HG03280 (cell line): ENCODE measurements at regions not wholly inside any gene's neighbourhood (a gene's known extent, or its start where the extent isn't known, plus 50 kb on each side); places are given as distances from the start of the nearest gene placed in this dataset.

Source experiments
- ATAC-seq: cut with Tn5 transposase; IDR thresholded peaks from one replicate; pipeline ENCODE4 v1.9.1; 2021; ENCODE audit warnings: mild to moderate bottlenecking, moderate library complexity; ENCODE audit not compliant: unreplicated experiment

- no peak for ATAC-seq
These were observed 408.4 kb upstream of the SALL3 start for GRCh38 chr18:78571063-78571785.

- ATAC-seq = no peak
These were observed 407.7 kb upstream of the SALL3 start for GRCh38 chr18:78571831-78572347.

- ATAC-seq = no peak
These were observed 405.8 kb upstream of the SALL3 start for GRCh38 chr18:78573773-78574172.

- no peak for ATAC-seq
These were observed 402.7 kb upstream of the SALL3 start for GRCh38 chr18:78576967-78577366.

- ATAC-seq = no peak
These were observed 400.2 kb upstream of the SALL3 start for GRCh38 chr18:78579449-78579848.

GRCh38 chr18:78579854-78580577, 399.6 kb upstream of the SALL3 start:
- no peak for ATAC-seq

GRCh38 chr18:78580835-78581339, 398.7 kb upstream of the SALL3 start:
- no peak for ATAC-seq

- ATAC-seq = no peak
These were observed 397.4 kb upstream of the SALL3 start for GRCh38 chr18:78582181-78582709.

- ATAC-seq = no peak
These were observed 396.5 kb upstream of the SALL3 start for GRCh38 chr18:78582898-78583738.

GRCh38 chr18:78583739-78584458, 395.7 kb upstream of the SALL3 start:
- no peak for ATAC-seq

GRCh38 chr18:78584459-78585022, 395.1 kb upstream of the SALL3 start:
- no peak for ATAC-seq

- ATAC-seq = no peak
These were observed 393.0 kb upstream of the SALL3 start for GRCh38 chr18:78586586-78586985.

GRCh38 chr18:78587096-78587495, 392.5 kb upstream of the SALL3 start:
- no peak for ATAC-seq

- ATAC-seq = no peak
These were observed 391.7 kb upstream of the SALL3 start for GRCh38 chr18:78587626-78588600.

- ATAC-seq = no peak
These were observed 389.6 kb upstream of the SALL3 start for GRCh38 chr18:78589916-78590437.

- no peak for ATAC-seq
These were observed 384.2 kb upstream of the SALL3 start for GRCh38 chr18:78595453-78595852.

- no peak for ATAC-seq
These were observed 383.6 kb upstream of the SALL3 start for GRCh38 chr18:78595924-78596573.

GRCh38 chr18:78596794-78597345, 382.7 kb upstream of the SALL3 start:
- ATAC-seq = no peak
